RPMI8226 (cell line): ENCODE measurements at regions not wholly inside any gene's neighbourhood (a gene's known extent, or its start where the extent isn't known, plus 50 kb on each side); places are given as distances from the start of the nearest gene placed in this dataset.
"Not testable (repeated sequence)": the region's sequence is repeated elsewhere in the genome, so short reads cannot be mapped to it uniquely, and the experiment has no call there.

ENCODE experiments used
- DNase-seq: peaks from one replicate; pipeline ENCODE4 v3.0.0-alpha.2; 2015

- no peak for DNase-seq
These were observed 214.7 kb downstream of the BCAS1 start for GRCh38 chr20:53855733-53856132.

DNA sequence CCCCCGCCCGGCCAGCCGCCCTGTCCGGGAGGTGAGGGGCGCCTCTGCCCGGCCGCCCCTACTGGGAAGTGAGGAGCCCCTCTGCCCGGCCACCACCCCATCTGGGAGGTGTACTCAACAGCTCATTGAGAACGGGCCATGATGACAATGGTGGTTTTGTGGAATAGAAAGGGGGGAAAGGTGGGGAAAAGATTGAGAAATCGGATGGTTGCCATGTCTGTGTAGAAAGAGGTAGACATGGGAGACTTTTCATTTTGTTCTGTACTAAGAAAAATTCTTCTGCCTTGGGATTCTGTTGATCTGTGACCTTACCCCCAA, 215.8 kb downstream of the BCAS1 start:
- DNase-seq = not testable (repeated sequence)

GRCh38 chr20:53853111-53853713, 217.2 kb downstream of the BCAS1 start:
- no peak for DNase-seq

- DNase-seq = no peak
These were observed 217.7 kb downstream of the BCAS1 start for GRCh38 chr20:53852691-53853090.

- no peak for DNase-seq
These were observed 218.4 kb downstream of the BCAS1 start for GRCh38 chr20:53852014-53852413.

DNA sequence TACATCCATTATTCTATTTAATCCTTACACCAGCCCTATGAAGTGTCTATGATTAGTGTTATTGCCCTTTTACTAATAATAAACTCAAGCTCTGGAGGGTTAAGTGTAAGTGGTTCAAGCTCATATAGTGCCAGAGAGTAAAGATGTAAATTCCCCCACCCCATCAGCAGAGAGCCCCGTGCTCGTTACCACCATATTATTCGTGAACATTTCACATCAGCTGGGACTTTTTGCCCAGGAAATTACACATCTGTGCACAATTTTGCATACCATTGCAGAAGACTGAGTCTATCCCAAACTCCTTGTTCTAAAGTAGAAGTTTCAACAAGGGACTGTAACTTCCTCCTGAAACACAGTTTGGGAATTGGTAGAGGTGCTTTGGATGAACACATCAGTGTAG, 220.1 kb downstream of the BCAS1 start:
- DNase-seq = no peak

DNA sequence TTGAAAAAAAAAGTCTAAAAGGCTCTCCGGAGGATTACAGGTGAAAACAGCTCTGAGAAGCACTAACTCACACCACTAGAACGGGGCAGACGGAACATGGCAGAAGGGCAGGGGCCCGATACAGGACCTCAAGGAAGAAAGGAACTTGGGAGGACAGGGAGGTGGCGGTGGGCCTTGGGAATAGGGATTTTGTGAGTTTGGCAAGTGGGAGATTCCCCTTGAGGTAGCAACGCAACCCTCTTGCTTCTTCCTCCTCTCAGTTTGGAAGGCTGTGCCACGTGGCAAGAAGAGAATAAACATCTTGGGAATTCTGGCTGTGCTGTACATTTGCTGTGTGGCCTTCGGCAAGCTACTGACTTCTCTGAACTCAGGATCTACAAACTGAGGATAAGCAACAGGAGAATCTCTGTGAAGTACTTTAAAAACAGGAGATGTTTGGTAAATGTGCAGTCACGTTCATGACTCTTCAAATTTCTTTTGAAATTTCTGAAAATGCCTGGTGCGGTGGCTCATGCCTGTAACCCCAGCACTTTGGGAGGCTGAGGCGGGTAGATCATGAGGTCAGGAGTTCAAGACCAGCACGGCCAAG, 220.8 kb downstream of the BCAS1 start:
- no peak for DNase-seq

DNA sequence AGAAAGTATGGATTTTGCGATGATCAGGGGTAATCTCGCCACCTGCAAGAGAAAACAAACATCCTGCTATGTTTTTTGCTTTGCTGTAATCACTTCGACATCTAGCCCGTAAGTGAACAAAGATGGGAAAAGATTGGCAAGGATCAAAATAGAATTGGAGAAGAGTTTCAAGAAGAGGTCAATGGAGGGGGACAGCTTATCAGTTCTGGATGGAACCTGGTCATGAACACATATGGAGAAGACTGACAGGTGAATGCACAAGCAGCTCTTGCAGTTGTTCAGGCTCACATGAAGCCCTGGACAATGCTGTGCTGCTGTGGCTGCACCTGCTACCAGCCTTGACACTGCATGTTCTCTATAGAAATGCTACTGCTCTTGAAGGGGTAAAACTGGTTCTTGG, 222.1 kb downstream of the BCAS1 start:
- DNase-seq = no peak

DNA sequence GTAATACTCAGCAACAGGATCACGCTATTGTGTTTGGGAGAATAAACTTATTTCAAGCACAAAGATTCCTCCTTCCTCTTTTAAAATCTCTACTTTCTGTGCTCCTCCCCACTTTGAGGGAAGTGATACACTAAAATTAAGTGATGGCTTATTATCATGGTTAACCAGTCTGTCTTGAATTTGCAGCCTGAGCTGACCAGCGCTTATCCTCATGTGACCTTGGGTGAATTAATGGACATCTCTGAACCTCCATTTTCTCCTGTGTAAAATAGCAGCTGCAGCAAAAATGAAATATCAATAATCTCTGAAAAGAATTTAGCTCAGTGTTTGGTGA, 222.6 kb downstream of the BCAS1 start:
- DNase-seq = no peak

DNA sequence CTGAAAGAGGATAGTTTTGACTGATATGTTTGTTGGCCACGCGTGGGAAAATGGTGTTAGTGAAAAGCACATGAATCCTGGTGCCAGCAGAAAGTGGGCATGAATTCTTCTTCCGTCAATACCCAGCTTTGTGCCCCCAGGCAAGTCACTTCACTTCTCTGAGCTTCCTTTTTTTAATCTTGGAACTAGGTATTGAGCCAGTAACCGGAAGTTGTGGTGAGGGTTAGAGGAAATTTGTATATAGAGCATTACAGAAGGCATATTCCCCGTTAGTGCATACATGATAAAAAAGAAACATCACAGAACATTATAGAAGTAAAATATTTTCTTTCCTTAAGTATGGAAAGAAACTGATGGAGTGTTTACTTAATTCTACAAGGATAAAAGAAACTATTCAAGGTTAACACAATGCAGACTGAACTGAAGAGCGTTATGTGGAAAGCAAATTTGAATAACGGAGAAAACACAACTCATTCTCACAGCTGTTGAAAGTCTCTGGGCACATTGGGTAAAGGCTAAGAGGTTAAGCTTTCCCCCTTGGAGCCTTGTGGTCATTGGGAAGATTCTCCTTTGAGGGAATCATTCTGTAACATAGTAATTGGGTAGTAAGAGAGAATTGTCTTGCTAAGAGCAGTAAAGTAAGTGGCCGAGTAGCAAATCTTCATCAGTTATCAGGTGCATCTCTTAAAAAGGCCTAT, 223.1 kb downstream of the BCAS1 start:
- DNase-seq = peak; percentile 19

DNA sequence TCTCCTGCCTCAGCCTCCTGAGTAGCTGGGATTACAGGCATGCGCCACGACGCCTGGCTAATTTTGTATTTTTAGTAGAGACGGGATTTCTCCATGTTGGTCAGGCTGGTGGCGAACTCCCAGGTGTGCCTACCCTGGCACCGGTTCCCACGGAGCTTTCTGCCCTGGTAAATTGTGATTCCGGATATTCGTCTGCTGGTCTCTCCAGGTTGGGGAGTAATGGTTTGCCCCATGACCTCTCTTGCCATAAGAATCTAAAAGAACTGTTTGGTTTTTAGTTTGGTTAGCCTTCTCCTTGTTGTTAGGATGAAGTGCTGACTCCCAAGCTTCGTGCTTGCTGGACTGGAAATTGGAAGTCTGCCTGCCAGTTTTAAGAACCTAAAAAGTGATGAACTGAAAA, 223.8 kb downstream of the BCAS1 start:
- no peak for DNase-seq

- DNase-seq = no peak
These were observed 224.4 kb downstream of the BCAS1 start for GRCh38 chr20:53845980-53846379.

DNA sequence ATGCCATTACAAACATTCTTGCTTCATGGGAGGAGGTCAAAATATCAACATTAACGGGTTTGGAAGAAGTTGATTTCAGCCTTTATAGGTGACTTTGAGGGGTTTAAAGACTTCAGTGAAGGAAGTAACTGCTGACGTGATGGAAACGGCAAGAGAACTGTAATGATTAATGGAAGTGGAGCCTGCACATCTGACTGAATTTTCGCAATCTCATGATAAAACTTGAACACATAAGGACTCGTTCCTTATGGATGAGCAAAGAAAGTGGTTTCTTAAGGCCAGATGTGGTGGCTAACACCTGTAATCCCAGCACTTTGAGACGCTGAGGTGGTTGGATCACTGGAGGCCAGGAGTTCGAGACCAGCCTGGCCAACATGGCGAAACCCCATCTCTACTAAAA, 226.1 kb downstream of the BCAS1 start:
- DNase-seq = no peak

DNA sequence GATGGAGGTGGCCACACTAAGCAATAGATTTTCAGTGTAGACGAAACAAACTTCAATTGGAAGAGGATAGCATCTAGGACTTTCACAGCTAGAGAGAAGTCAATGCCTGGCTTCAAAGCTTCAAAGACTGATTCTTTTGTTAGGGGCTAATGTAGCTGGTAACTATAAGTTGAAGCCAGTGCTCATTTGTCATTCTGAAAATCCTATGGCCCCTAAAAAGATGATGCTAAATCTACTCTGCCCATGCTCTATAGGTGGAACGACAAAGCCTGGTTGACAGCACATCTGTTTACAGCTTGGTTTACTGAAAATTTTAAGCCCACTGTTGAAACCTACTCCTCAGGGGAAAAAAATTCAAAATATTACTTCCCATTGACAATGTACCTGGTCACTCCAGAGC, 226.7 kb downstream of the BCAS1 start:
- no peak for DNase-seq

DNA sequence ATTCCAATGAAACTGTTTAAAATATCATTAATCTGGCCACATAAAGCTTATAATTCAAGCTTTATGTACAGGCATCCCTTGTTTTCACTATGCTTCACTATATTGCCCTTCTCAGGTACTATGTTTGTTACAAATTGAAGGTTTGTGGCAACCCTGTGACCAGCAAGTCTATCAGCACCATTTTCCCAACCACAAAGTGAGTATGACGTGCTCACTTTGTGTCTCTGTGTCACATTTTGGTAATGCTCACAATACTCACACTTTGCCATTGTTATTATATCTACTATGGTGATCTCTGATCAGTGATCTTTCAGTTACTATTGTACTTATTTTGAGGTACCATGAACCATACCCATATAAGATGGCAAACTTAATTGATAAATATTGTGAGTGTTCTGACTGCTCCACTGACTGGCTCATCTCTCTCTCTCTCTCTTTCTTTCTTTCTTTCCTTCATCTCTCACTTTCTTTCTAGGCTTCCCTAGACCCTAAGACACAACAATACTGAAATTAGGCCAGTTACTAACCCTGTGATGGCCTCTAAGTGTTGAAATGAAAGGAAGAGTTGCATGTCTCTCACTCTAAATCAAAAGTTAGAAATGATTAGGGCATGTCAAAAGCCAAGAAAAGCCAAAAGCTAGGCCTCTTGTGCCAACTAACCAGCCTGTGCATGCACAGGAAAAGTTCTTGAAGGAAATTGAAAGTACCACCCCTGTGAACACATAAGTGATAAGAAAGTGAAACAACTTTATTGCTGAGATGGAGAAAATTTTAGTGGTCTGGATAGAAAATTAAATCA, 227.9 kb downstream of the BCAS1 start:
- peak; percentile 55 for DNase-seq

DNA sequence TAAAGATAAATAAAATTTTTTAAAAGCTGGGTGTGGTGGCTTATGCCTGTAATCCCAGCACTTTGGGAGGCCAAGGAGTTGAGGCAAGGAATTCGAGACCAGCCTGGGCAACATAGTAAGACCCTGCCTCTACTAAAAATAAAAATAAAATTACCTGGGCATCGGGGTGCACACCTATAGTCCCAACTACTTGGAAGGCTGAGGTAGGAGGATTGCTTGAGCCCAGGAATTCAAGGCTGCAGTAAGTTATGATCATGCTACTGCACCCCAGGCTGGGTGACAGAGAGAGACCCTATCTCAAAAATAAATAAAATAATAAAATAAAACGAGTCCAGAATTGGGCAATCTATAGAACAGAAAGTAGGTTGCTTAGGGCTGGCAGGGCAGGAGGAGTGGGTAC, 228.7 kb downstream of the BCAS1 start:
- DNase-seq = no peak

GRCh38 chr20:53840532-53840931, 229.9 kb downstream of the BCAS1 start:
- DNase-seq = no peak

- peak; percentile 92 for DNase-seq
These were observed 230.8 kb downstream of the BCAS1 start for GRCh38 chr20:53839423-53840176.

GRCh38 chr20:53838311-53838868, 232.0 kb downstream of the BCAS1 start:
- no peak for DNase-seq

DNA sequence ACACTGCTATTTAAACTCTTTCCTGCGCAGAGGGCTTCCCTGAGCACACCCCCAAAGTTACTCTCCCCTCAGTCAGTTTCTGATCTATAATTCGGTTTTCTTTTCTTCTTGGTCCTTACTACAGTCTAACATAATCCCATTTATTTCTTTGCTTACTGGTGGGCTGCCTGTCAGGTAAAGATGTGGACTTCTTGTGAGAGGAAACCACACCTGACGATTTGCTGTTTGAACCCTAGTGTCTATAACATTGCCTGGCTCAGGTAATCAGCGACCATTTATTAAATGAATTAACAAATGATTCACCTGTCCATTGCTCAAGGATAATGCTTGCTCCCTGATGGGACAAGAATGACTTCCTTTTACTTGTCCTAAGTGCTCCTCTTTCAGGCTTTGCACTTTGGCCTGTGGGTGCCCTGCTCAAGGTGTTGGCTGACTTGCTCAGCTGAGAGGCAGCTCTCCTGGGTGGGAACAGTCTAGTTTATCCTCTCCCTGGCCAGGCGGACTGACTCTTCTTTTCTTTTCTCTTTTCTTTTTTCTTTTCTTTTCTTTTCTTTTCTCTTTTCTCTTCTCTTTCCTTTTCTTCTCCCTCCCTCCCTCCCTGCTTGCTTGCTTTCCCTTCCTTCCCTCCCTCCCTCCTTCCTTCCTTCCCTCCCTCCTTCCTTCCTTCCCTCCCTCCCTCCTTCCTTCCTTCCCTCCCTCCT, 233.1 kb downstream of the BCAS1 start:
- DNase-seq = no peak

DNA sequence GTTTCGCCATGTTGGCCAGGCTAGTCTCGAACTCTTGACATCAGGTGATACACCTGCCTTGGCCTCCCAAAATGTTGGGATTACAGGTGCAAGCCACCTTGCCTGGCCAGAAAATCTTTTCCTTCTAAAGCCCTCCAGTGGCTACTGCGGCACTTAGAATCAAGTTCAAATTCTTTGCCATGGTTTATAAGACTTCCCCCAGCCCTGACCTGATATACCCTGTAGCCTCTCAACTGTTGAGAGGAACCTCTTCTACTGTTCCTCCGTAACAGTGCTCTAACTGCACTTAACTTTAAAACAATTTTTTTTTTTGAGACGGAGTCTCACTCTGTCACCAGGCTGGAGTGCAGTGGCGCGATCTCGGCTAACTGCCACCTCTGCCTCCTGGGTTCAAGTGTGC, 235.6 kb downstream of the BCAS1 start:
- DNase-seq = no peak

- peak; percentile 24 for DNase-seq
These were observed 236.3 kb downstream of the BCAS1 start for GRCh38 chr20:53834062-53834442.
